Lung microvascular endothelial cell (primary cell): ENCODE measurements at regions not wholly inside any gene's neighbourhood (a gene's known extent, or its start where the extent isn't known, plus 50 kb on each side); places are given as distances from the start of the nearest gene placed in this dataset.
"Not testable (repeated sequence)": the region's sequence is repeated elsewhere in the genome, so short reads cannot be mapped to it uniquely, and the experiment has no call there.

Experiments
- DNase-seq, 2 donors: peaks; one replicate each; pipeline versions ENCODE4 v3.0.0 to v3.0.0-alpha.2; 2010; ENCODE audit warnings: low read depth in 2 of 2

- no peak for DNase-seq
Observed at GRCh38 chr22:22946131-22946530, 58.5 kb downstream of the IGLL5 start.

GRCh38 chr22:22948651-22949571, 61.3 kb downstream of the IGLL5 start:
- DNase-seq = no peak

GRCh38 chr22:22949953-22950352, 62.3 kb downstream of the IGLL5 start:
- DNase-seq = no peak

GRCh38 chr22:22951035-22951434, 63.4 kb downstream of the IGLL5 start:
- DNase-seq = no peak

GRCh38 chr22:22952531-22953280, 65.1 kb downstream of the IGLL5 start:
- no peak for DNase-seq

- DNase-seq = no peak
Observed at GRCh38 chr22:22953791-22954190, 66.2 kb downstream of the IGLL5 start.

GRCh38 chr22:22954656-22955055, 67.0 kb downstream of the IGLL5 start:
- DNase-seq = no peak

- no peak for DNase-seq
Observed at GRCh38 chr22:22955276-22955798, 67.7 kb downstream of the IGLL5 start.

- peak; percentile 72 to 81 for DNase-seq
Observed at GRCh38 chr22:22955866-22956535, 68.4 kb downstream of the IGLL5 start.

GRCh38 chr22:22957090-22957489, 69.5 kb downstream of the IGLL5 start:
- DNase-seq = no peak

- DNase-seq = no peak
Observed at GRCh38 chr22:22958621-22959020, 71.0 kb downstream of the IGLL5 start.

GRCh38 chr22:22959147-22959827, 71.7 kb downstream of the IGLL5 start:
- DNase-seq = peak; percentile 74 to 87

- no peak for DNase-seq
Observed at GRCh38 chr22:22960307-22960706, 72.7 kb downstream of the IGLL5 start.

- no peak for DNase-seq
Observed at GRCh38 chr22:22961574-22961973, 74.0 kb downstream of the IGLL5 start.

GRCh38 chr22:22968366-22968765, 80.8 kb downstream of the IGLL5 start:
- no peak for DNase-seq

- DNase-seq = not testable (repeated sequence)
Observed at GRCh38 chr22:22972605-22973004, 85.0 kb downstream of the IGLL5 start.

- no peak for DNase-seq
Observed at GRCh38 chr22:22973336-22973735, 85.7 kb downstream of the IGLL5 start.

GRCh38 chr22:22974156-22974555, 86.5 kb downstream of the IGLL5 start:
- no peak for DNase-seq

- no peak for DNase-seq
Observed at GRCh38 chr22:22974795-22975580, 87.4 kb downstream of the IGLL5 start.
